Neural progenitor cell (in vitro differentiated cells): ENCODE measurements at regions not wholly inside any gene's neighbourhood (a gene's known extent, or its start where the extent isn't known, plus 50 kb on each side); places are given as distances from the start of the nearest gene placed in this dataset.

ENCODE experiments used
- EZH2phosphoT487 ChIP-seq: fragments of 200-600 bp; sonication (generic); IDR thresholded peaks from 2 replicates; pipeline ENCODE4 v1.6.1; 2017; ENCODE audit warnings: antibody characterized with exemption
- TF ChIP-seq, protein P1 (sequence below): fragments of 200-600 bp; sonication (generic); IDR thresholded peaks from 2 replicates; pipeline ENCODE4 v1.5.1; 2017; ENCODE audit warnings: antibody characterized with exemption, mild to moderate bottlenecking

DNA sequence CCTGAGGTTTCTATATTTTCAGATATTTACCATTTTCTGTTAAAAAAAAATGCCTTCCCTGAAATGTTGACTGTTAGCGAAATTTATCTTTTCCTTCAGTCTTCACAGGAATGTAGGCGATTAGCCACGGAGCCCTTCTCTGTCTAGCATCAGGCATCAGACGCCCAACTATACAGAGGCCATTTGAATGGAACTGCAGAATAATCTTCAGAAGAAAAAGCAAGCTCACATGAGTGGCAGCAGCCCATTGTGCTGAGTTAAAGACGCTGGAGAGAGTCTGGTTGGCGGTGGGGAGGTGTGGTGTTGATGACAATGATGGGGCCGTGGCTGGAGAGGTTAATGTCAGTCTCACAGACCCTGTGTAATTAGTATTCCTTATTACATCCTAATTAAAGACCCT, 196.8 kb upstream of the LEF1 start:
- TF ChIP-seq, protein P1, sequence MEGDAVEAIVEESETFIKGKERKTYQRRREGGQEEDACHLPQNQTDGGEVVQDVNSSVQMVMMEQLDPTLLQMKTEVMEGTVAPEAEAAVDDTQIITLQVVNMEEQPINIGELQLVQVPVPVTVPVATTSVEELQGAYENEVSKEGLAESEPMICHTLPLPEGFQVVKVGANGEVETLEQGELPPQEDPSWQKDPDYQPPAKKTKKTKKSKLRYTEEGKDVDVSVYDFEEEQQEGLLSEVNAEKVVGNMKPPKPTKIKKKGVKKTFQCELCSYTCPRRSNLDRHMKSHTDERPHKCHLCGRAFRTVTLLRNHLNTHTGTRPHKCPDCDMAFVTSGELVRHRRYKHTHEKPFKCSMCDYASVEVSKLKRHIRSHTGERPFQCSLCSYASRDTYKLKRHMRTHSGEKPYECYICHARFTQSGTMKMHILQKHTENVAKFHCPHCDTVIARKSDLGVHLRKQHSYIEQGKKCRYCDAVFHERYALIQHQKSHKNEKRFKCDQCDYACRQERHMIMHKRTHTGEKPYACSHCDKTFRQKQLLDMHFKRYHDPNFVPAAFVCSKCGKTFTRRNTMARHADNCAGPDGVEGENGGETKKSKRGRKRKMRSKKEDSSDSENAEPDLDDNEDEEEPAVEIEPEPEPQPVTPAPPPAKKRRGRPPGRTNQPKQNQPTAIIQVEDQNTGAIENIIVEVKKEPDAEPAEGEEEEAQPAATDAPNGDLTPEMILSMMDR = no peak
- TF ChIP-seq EZH2phosphoT487 = no peak
